ENCODE measurements at regions not wholly inside any gene's neighbourhood (a gene's known extent, or its start where the extent isn't known, plus 50 kb on each side); places are given as distances from the start of the nearest gene placed in this dataset.

- no peak for DNase-seq
Measured at GRCh38 chr1:65486613-65487012, 66.1 kb downstream of the LEPR start.

GRCh38 chr1:65489481-65489880 is 69.0 kb downstream of the LEPR start:
- no peak for DNase-seq

- DNase-seq, result no peak
Measured at GRCh38 chr1:65490231-65491009, 70.0 kb downstream of the LEPR start.

GRCh38 chr1:65491472-65491871 is 71.0 kb downstream of the LEPR start:
- no peak for DNase-seq

- no peak for DNase-seq
Measured at GRCh38 chr1:65493802-65494201, 73.3 kb downstream of the LEPR start.

- no peak for DNase-seq
Measured at GRCh38 chr1:65494671-65495070, 74.2 kb downstream of the LEPR start.

- DNase-seq, result no peak
Measured at GRCh38 chr1:65495137-65495536, 74.7 kb downstream of the LEPR start.

- DNase-seq, result no peak
Measured at GRCh38 chr1:65497256-65497830, 76.9 kb downstream of the LEPR start.

- DNase-seq, result no peak
Measured at GRCh38 chr1:65503427-65503826, 83.0 kb downstream of the LEPR start.

- no peak for DNase-seq
Measured at GRCh38 chr1:65504263-65504662, 83.8 kb downstream of the LEPR start.

GRCh38 chr1:65505547-65506300 is 85.3 kb downstream of the LEPR start:
- DNase-seq, result no peak

GRCh38 chr1:65508051-65508450 is 87.6 kb downstream of the LEPR start:
- no peak for DNase-seq

- DNase-seq, result no peak
Measured at GRCh38 chr1:65509912-65510680, 89.6 kb downstream of the LEPR start.

- DNase-seq, result no peak
Measured at GRCh38 chr1:65510961-65511360, 90.5 kb downstream of the LEPR start.

- DNase-seq, result no peak
Measured at GRCh38 chr1:65512383-65512782, 91.9 kb downstream of the LEPR start.

- no peak for DNase-seq
Measured at GRCh38 chr1:65512967-65513780, 92.7 kb downstream of the LEPR start.

- DNase-seq, result no peak
Measured at GRCh38 chr1:65514041-65514440, 93.6 kb downstream of the LEPR start.

GRCh38 chr1:65524931-65525265 is 104.4 kb downstream of the LEPR start:
- DNase-seq, result no peak

- DNase-seq, result no peak
Measured at GRCh38 chr1:65525266-65526048, 105.0 kb downstream of the LEPR start.

- no peak for DNase-seq
Measured at GRCh38 chr1:65526049-65526556, 105.6 kb downstream of the LEPR start.

- no peak for DNase-seq
Measured at GRCh38 chr1:65527190-65527589, 106.7 kb downstream of the LEPR start.

Data from C1 segment of cervical spinal cord (tissue), 14 donors.